Keratinocyte (primary cell): ENCODE measurements at regions not wholly inside any gene's neighbourhood (a gene's known extent, or its start where the extent isn't known, plus 50 kb on each side); places are given as distances from the start of the nearest gene placed in this dataset.
"Not testable (repeated sequence)": the region's sequence is repeated elsewhere in the genome, so short reads cannot be mapped to it uniquely, and the experiment has no call there.

Experiments
- CTCF ChIP-seq, 3 experiments: IDR thresholded peaks in 1 of 3; conservative IDR thresholded peaks in 1 of 3; optimal IDR thresholded peaks in 1 of 3; 2 replicates in 2 of 3; 3 replicates in 1 of 3; pipeline versions ENCODE3 to v1.5.1; 2011; ENCODE audit warnings: low read length in 3 of 3, mild to moderate bottlenecking in 3 of 3, moderate library complexity in 2 of 3, control low read depth in 1 of 3, inconsistent platforms in 1 of 3; ENCODE audit not compliant: insufficient read depth in 2 of 3; ENCODE audit errors: extremely low read depth in 1 of 3
- EZH2 ChIP-seq: IDR thresholded peaks from one replicate; pipeline ENCODE4 v1.6.1; 2012; ENCODE audit warnings: inconsistent platforms, mild to moderate bottlenecking, low read length, moderate library complexity

- TF ChIP-seq CTCF (optimal IDR thresholded peaks at IDR 0.05 in 1 of 3, IDR thresholded peaks at IDR 0.05 in 1 of 3, conservative IDR thresholded peaks at IDR 0.05 in 1 of 3; ENCODE audit: extremely low read depth in 1 of 3, insufficient read depth in 2 of 3, low read length in 3 of 3); EZH2: not testable (repeated sequence)
Observed at GRCh38 chr3:27601311-27601710, 117.1 kb upstream of the SLC4A7 start.
